ENCODE measurements at regions not wholly inside any gene's neighbourhood (a gene's known extent, or its start where the extent isn't known, plus 50 kb on each side); places are given as distances from the start of the nearest gene placed in this dataset.

- Histone ChIP-seq H3K4me3 (no peak overlapping the region), H3K27ac (no peak overlapping the region), H3K27me3 (ENCODE audit: low read depth) (no peaks in the 10 kb centered on the region), H3K36me3 (no peaks in the 10 kb centered on the region), H3K4me1 (no peaks in the 10 kb centered on the region), H3K9me3 (no peaks in the 10 kb centered on the region)
- intact Hi-C loops (cut with DNase I) = no loop called here
- DNase-seq (no peak), ATAC-seq (no peak)
- no peak for TF ChIP-seq CTCF (IDR thresholded peaks at IDR 0.05)
Measured at GRCh38 chr3:102085431-102086176, 236.3 kb downstream of the NFKBIZ start.

GRCh38 chr3:102087236-102087635, 237.9 kb downstream of the NFKBIZ start:
- DNase-seq (no peak), ATAC-seq (no peak)
- H3K4me1 ChIP-seq = no peaks in the 10 kb centered on the region
- no peak overlapping the region for H3K4me3 ChIP-seq
- H3K27ac ChIP-seq = no peak overlapping the region
- intact Hi-C loops (cut with DNase I) = no loop called here
- no peaks in the 10 kb centered on the region for H3K27me3 ChIP-seq (ENCODE audit: low read depth)
- no peaks in the 10 kb centered on the region for H3K9me3 ChIP-seq
- no peaks in the 10 kb centered on the region for H3K36me3 ChIP-seq
- TF ChIP-seq CTCF (IDR thresholded peaks at IDR 0.05) = no peak

- no peaks in the 10 kb centered on the region for H3K36me3 ChIP-seq
- H3K4me3 ChIP-seq = no peak overlapping the region
- H3K27ac ChIP-seq = no peak overlapping the region
- H3K4me1 ChIP-seq = peaks cover 8% of the 10 kb centered on the region
- H3K9me3 ChIP-seq = no peaks in the 10 kb centered on the region
- H3K27me3 ChIP-seq (ENCODE audit: low read depth) = no peaks in the 10 kb centered on the region
- TF ChIP-seq CTCF (IDR thresholded peaks at IDR 0.05) = no peak
- ATAC-seq (no peak), DNase-seq (no peak)
- intact Hi-C loops (cut with DNase I) = no loop called here
Measured at GRCh38 chr3:102089239-102089638, 239.9 kb downstream of the NFKBIZ start.

- ATAC-seq (no peak), DNase-seq (no peak)
- no peak for TF ChIP-seq CTCF (IDR thresholded peaks at IDR 0.05)
- Histone ChIP-seq H3K27ac (no peak overlapping the region), H3K4me3 (no peak overlapping the region), H3K9me3 (no peaks in the 10 kb centered on the region), H3K27me3 (ENCODE audit: low read depth) (no peaks in the 10 kb centered on the region), H3K36me3 (no peaks in the 10 kb centered on the region), H3K4me1 (peaks cover 8% of the 10 kb centered on the region)
- intact Hi-C loops (cut with DNase I) = no loop called here
Measured at GRCh38 chr3:102089904-102090720, 240.8 kb downstream of the NFKBIZ start.

GRCh38 chr3:102090721-102091045, 241.4 kb downstream of the NFKBIZ start:
- Histone ChIP-seq H3K9me3 (no peaks in the 10 kb centered on the region), H3K36me3 (no peaks in the 10 kb centered on the region), H3K4me3 (no peak overlapping the region), H3K27me3 (ENCODE audit: low read depth) (no peaks in the 10 kb centered on the region), H3K27ac (no peak overlapping the region), H3K4me1 (peaks cover 8% of the 10 kb centered on the region)
- intact Hi-C loops (cut with DNase I) = no loop called here
- ATAC-seq (no peak), DNase-seq (no peak)
- TF ChIP-seq CTCF (IDR thresholded peaks at IDR 0.05) = no peak
